Osteoblast (primary cell): ENCODE measurements at regions not wholly inside any gene's neighbourhood (a gene's known extent, or its start where the extent isn't known, plus 50 kb on each side); places are given as distances from the start of the nearest gene placed in this dataset.
A peak's percentile ranks its signal among the peaks of the same experiment; 100 is the strongest.

Source experiments
- DNase-seq: peaks from one replicate; pipeline ENCODE4 v3.0.0; 2011; ENCODE audit warnings: low spot score, mixed read lengths; ENCODE audit not compliant: insufficient read length; ENCODE audit errors: missing footprints
- H2AFZ ChIP-seq: 2 replicates; pipeline ENCODE4 v1.6.0; 2011; ENCODE audit warnings: mild to moderate bottlenecking, low read length
- H3K27ac ChIP-seq: 2 replicates; pipeline ENCODE4 v1.5.1; 2011; ENCODE audit warnings: mild to moderate bottlenecking, low read depth, low read length, moderate library complexity
- H3K27me3 ChIP-seq: 2 replicates; pipeline ENCODE4 v1.6.0; 2012; ENCODE audit warnings: mild to moderate bottlenecking, control low read depth, inconsistent platforms, low read length, moderate library complexity; ENCODE audit not compliant: insufficient read depth
- H3K36me3 ChIP-seq: 2 replicates; pipeline ENCODE4 v1.5.1; 2011; ENCODE audit warnings: mild to moderate bottlenecking, low read length, control low read depth, moderate library complexity; ENCODE audit not compliant: insufficient read depth
- H3K4me1 ChIP-seq: 2 replicates; pipeline ENCODE4 v1.5.1; 2011; ENCODE audit warnings: mild to moderate bottlenecking, low read length, control low read depth, moderate library complexity; ENCODE audit not compliant: insufficient read depth
- H3K4me2 ChIP-seq: 2 replicates; pipeline ENCODE4 v1.6.0; 2011; ENCODE audit warnings: mild to moderate bottlenecking, low read length; ENCODE audit not compliant: insufficient read depth
- H3K4me3 ChIP-seq: fragments of 200-600 bp; sonication (generic); 3 replicates; pipeline ENCODE4 v1.5.1; 2012; ENCODE audit warnings: mild to moderate bottlenecking, low read length, inconsistent platforms; ENCODE audit not compliant: insufficient read depth
- H3K79me2 ChIP-seq: 2 replicates; pipeline ENCODE4 v1.6.0; 2012; ENCODE audit warnings: mild to moderate bottlenecking, low read length, control low read depth, inconsistent platforms; ENCODE audit not compliant: insufficient read depth
- H3K9me3 ChIP-seq: 2 replicates; pipeline ENCODE4 v1.5.1; 2011; ENCODE audit warnings: low read depth, low read length, control low read depth
- H4K20me1 ChIP-seq: 2 replicates; pipeline ENCODE4 v1.6.0; 2012; ENCODE audit warnings: mild to moderate bottlenecking, low read length, control low read depth; ENCODE audit not compliant: insufficient read depth
- CTCF ChIP-seq: IDR thresholded peaks from 2 replicates; pipeline ENCODE4 v1.5.1; 2011; ENCODE audit warnings: mild to moderate bottlenecking, low read depth, low read length, moderate library complexity; ENCODE audit errors: extremely low read depth

GRCh38 chr7:155168597-155169480 is 98.7 kb downstream of the HTR5A start:
- no peaks in the 10 kb centered on the region for H3K9me3 ChIP-seq
- no peak overlapping the region for H2AFZ ChIP-seq
- H3K4me3 ChIP-seq, result no peak overlapping the region
- no peak for TF ChIP-seq CTCF
- no peaks in the 10 kb centered on the region for H4K20me1 ChIP-seq
- no peaks in the 10 kb centered on the region for H3K79me2 ChIP-seq
- H3K4me2 ChIP-seq, result no peak overlapping the region
- peaks cover 2% of the 10 kb centered on the region for H3K4me1 ChIP-seq
- H3K27me3 ChIP-seq, result peaks cover 5% of the 10 kb centered on the region
- DNase-seq, result peak; percentile 59
- no peak overlapping the region for H3K27ac ChIP-seq
- H3K36me3 ChIP-seq, result no peaks in the 10 kb centered on the region

- DNase-seq, result peak; percentile 68
- H3K27ac ChIP-seq, result no peak overlapping the region
- no peaks in the 10 kb centered on the region for H3K9me3 ChIP-seq
- H3K27me3 ChIP-seq, result peaks cover 7% of the 10 kb centered on the region
- H3K4me3 ChIP-seq, result no peak overlapping the region
- H3K4me2 ChIP-seq, result no peak overlapping the region
- TF ChIP-seq CTCF, result no peak
- peaks cover 2% of the 10 kb centered on the region for H3K4me1 ChIP-seq
- H3K79me2 ChIP-seq, result no peaks in the 10 kb centered on the region
- H3K36me3 ChIP-seq, result no peaks in the 10 kb centered on the region
- no peak overlapping the region for H2AFZ ChIP-seq
- no peaks in the 10 kb centered on the region for H4K20me1 ChIP-seq
Observed at GRCh38 chr7:155169498-155170065, 99.5 kb downstream of the HTR5A start.

- no peak for TF ChIP-seq CTCF
- Histone ChIP-seq H3K4me3 (no peak overlapping the region), H3K27me3 (peaks cover 7% of the 10 kb centered on the region), H3K79me2 (no peaks in the 10 kb centered on the region), H3K4me1 (peaks cover 2% of the 10 kb centered on the region), H3K36me3 (no peaks in the 10 kb centered on the region), H3K9me3 (no peaks in the 10 kb centered on the region), H3K4me2 (no peak overlapping the region), H4K20me1 (no peaks in the 10 kb centered on the region), H2AFZ (no peak overlapping the region), H3K27ac (no peak overlapping the region)
- no peak for DNase-seq
Observed at GRCh38 chr7:155170331-155170730, 100.2 kb downstream of the HTR5A start.

- Histone ChIP-seq H2AFZ (no peak overlapping the region), H3K4me2 (no peak overlapping the region), H3K9me3 (no peaks in the 10 kb centered on the region), H3K4me1 (no peaks in the 10 kb centered on the region), H3K36me3 (no peaks in the 10 kb centered on the region), H3K27me3 (peaks cover 7% of the 10 kb centered on the region), H3K27ac (no peak overlapping the region), H3K4me3 (no peak overlapping the region), H3K79me2 (no peaks in the 10 kb centered on the region), H4K20me1 (no peaks in the 10 kb centered on the region)
- DNase-seq, result no peak
- no peak for TF ChIP-seq CTCF
Observed at GRCh38 chr7:155172141-155172540, 102.0 kb downstream of the HTR5A start.
